Coronary artery (tissue), 2 donors: ENCODE measurements at regions not wholly inside any gene's neighbourhood (a gene's known extent, or its start where the extent isn't known, plus 50 kb on each side); places are given as distances from the start of the nearest gene placed in this dataset.

Source experiments
- DNase-seq: peaks from one replicate; pipeline ENCODE4 v3.0.0-alpha.2; 2017; ENCODE audit warnings: low spot score
- H3K27ac ChIP-seq, 2 donors: fragments of 200-600 bp; sonication (generic); one replicate each; pipeline ENCODE4 v1.5.1; 2016 to 2019
- H3K4me3 ChIP-seq: fragments of 200-600 bp; sonication (generic); 2 replicates; pipeline ENCODE4 v1.5.1; 2016; ENCODE audit warnings: mild to moderate bottlenecking, moderate library complexity
- CTCF ChIP-seq: fragments of 200-600 bp; sonication (generic); IDR thresholded peaks from one replicate; pipeline ENCODE4 v1.5.1; 2019; ENCODE audit warnings: antibody characterized with exemption

GRCh38 chr5:113965225-113965624 is 396.6 kb upstream of the KCNN2 start:
- no peak for TF ChIP-seq CTCF
- Histone ChIP-seq H3K4me3 (no peak overlapping the region), H3K27ac (no peak overlapping the region)
- no peak for DNase-seq

- DNase-seq: no peak
- no peak overlapping the region for H3K4me3 ChIP-seq
- H3K27ac ChIP-seq: no peak overlapping the region
- TF ChIP-seq CTCF: no peak
Measured at GRCh38 chr5:113969901-113970300, 392.0 kb upstream of the KCNN2 start.

GRCh38 chr5:113971454-113971853 is 390.4 kb upstream of the KCNN2 start:
- Histone ChIP-seq H3K27ac (no peak overlapping the region), H3K4me3 (no peak overlapping the region)
- no peak for TF ChIP-seq CTCF
- no peak for DNase-seq

- TF ChIP-seq CTCF: no peak
- Histone ChIP-seq H3K4me3 (no peak overlapping the region), H3K27ac (no peak overlapping the region)
- DNase-seq: no peak
Measured at GRCh38 chr5:113974976-113975375, 386.9 kb upstream of the KCNN2 start.

GRCh38 chr5:113984928-113985327 is 376.9 kb upstream of the KCNN2 start:
- H3K4me3 ChIP-seq: no peak overlapping the region
- TF ChIP-seq CTCF: no peak
- DNase-seq: no peak
- H3K27ac ChIP-seq: no peak overlapping the region

- Histone ChIP-seq H3K27ac (no peak overlapping the region), H3K4me3 (no peak overlapping the region)
- no peak for DNase-seq
- no peak for TF ChIP-seq CTCF
Measured at GRCh38 chr5:113985505-113985904, 376.4 kb upstream of the KCNN2 start.

- Histone ChIP-seq H3K27ac (no peak overlapping the region), H3K4me3 (no peak overlapping the region)
- TF ChIP-seq CTCF: no peak
Measured at GRCh38 chr5:113989278-113989912, 372.5 kb upstream of the KCNN2 start.

More at GRCh38 chr5:113989278-113989912, 372.5 kb upstream of the KCNN2 start:
- no peak for DNase-seq
